ENCODE measurements at regions not wholly inside any gene's neighbourhood (a gene's known extent, or its start where the extent isn't known, plus 50 kb on each side); places are given as distances from the start of the nearest gene placed in this dataset.

DNA sequence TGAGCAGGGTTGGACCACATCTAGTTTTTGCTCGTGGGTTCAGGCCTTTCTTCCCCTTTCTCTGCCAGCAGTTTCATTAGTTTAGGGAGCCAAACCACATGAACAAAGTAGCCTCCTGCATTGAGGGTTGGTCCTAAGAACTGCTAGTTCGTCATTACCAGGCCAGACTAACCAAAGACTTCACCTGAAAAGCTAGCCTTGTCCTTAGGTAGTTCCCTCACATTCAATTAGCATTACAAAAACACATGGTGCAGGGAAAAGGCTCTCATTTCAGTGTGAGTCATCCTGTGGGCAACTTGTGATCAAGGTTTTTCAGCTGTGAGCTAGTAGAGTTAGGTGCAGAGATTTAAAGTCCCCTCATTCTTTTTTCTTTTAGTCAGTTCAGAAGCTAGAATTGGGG, 279.3 kb upstream of the CTNNB1 start:
- TF ChIP-seq, protein P1, sequence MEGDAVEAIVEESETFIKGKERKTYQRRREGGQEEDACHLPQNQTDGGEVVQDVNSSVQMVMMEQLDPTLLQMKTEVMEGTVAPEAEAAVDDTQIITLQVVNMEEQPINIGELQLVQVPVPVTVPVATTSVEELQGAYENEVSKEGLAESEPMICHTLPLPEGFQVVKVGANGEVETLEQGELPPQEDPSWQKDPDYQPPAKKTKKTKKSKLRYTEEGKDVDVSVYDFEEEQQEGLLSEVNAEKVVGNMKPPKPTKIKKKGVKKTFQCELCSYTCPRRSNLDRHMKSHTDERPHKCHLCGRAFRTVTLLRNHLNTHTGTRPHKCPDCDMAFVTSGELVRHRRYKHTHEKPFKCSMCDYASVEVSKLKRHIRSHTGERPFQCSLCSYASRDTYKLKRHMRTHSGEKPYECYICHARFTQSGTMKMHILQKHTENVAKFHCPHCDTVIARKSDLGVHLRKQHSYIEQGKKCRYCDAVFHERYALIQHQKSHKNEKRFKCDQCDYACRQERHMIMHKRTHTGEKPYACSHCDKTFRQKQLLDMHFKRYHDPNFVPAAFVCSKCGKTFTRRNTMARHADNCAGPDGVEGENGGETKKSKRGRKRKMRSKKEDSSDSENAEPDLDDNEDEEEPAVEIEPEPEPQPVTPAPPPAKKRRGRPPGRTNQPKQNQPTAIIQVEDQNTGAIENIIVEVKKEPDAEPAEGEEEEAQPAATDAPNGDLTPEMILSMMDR (IDR thresholded peaks at IDR 0.05), result no peak
- TF ChIP-seq POLR2A (IDR thresholded peaks at IDR 0.05), result no peak
